Ovary (tissue), 3 donors: ENCODE measurements at regions not wholly inside any gene's neighbourhood (a gene's known extent, or its start where the extent isn't known, plus 50 kb on each side); places are given as distances from the start of the nearest gene placed in this dataset.

Experiments
- CTCF ChIP-seq, 3 donors: fragments of 450-650 bp in 2 of 3; fragments of 200-600 bp in 1 of 3; IDR thresholded peaks; one replicate each; pipeline versions ENCODE4 v1.5.1 to v1.8.0; 2016 to 2022; ENCODE audit warnings: antibody characterized with exemption in 3 of 3, mild to moderate bottlenecking in 1 of 3
- EP300 ChIP-seq: sonication (generic); formaldehyde crosslinking; IDR thresholded peaks from one replicate; pipeline ENCODE4 v1.6.1; 2017; ENCODE audit warnings: antibody characterized with exemption
- POLR2A ChIP-seq: fragments of 450-650 bp; IDR thresholded peaks from one replicate; pipeline ENCODE4 v1.6.1; 2017; ENCODE audit warnings: antibody characterized with exemption, mild to moderate bottlenecking, moderate library complexity
- donor health status: DM: no; HTN: no; CAD: no.

GRCh38 chr10:33979195-33979594, 644.7 kb upstream of the NRP1 start:
- TF ChIP-seq CTCF (IDR thresholded peaks at IDR 0.05): no peak
- no peak for TF ChIP-seq POLR2A
- no peak for TF ChIP-seq EP300
